HG02870 (cell line): ENCODE measurements at regions not wholly inside any gene's neighbourhood (a gene's known extent, or its start where the extent isn't known, plus 50 kb on each side); places are given as distances from the start of the nearest gene placed in this dataset.

Experiments used
- ATAC-seq: cut with Tn5 transposase; IDR thresholded peaks from one replicate; pipeline ENCODE4 v1.9.1; 2021; ENCODE audit warnings: mild to moderate bottlenecking, moderate library complexity; ENCODE audit not compliant: unreplicated experiment

DNA sequence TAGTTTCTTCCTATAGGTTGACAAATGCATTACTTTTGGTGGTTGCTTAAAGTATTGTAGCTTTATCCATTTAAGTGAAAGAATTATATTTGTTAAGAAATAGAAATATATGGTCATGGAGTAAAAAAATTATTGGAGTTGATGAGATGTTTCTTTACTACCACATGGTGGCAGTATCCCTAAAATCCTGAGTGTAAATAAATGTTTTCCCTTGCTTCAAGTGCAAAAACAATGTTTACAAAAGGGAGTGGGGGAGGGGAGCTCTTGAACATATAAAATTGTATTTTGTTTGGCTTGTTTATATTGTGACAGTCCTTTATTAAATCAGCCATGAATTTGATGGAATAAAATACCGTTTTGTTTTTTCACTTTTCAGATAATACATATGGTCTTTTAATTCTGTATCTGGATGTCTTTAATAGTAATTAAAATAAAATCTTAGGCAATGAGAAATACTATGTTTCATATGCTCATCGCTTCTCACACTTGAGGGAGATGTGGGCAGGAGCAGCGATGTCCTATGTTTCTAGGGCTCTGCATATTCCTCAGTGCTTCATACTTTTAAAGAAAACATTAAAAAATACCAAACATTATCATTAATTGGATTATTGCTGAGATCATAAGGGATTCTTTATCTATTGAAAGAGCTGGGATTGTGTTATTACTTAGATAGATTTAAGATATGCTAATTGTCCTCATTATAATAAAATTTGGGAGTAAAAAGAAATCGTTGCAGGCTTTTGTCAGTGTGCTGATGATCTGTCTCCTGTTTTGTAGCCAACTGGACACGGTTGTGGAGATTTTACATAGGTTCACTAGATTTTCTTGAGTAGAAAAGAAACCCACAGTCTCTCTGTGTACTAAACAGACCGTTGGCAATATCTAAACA, 349.7 kb downstream of the TUSC7 start:
- ATAC-seq, result no peak

DNA sequence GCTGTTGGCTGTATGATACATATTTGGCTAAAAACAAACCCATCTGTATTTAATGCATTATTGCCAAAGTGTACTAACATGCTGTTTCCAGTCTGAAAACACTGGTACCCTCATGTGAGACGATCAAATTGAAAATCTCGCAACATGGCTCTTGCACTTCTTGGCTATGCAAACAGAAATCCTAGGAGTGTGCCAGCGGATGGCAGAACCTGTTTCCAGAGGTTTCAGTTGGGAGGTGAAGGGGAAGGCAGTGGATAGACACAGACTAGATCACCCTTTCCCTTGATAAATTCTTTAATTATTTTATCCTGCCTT, 350.3 kb downstream of the TUSC7 start:
- no peak for ATAC-seq

DNA sequence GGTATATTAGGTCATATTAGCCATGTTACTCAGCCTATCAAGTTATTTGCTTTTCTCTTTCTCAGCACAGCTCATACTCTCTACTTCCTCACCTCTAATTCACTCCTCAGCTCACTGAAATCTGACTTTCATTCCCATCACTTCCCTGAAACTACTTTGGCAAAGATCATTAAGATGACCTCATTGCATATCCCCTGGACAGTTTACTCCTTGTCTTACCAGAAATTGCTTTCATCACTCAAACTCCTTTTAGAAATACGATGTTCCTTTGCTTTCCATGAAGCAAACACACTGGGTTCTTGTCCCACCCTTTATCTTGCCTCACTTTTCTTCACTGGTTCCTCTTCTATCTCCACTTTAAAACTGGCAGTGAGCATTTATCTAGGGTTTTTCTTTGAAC, 354.4 kb downstream of the TUSC7 start:
- ATAC-seq, result no peak

DNA sequence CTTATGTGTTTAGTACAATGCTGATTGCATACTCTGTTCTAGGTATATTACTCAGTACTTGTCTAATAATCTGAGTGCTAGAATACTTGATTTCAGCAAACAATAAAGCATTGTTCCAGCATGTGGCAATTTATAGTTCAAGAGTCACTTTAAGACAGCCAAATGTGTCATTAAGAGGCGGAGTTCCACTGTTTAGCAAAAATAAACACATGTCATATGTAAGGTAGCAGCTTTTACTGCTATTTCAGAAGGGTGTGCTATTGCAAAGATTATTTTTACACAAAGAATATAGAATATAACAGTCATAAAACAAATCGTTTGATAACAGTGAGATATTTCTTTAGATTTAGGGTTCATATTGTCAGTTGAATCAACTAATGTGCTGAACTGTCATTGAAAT, 358.7 kb downstream of the TUSC7 start:
- ATAC-seq, result no peak

DNA sequence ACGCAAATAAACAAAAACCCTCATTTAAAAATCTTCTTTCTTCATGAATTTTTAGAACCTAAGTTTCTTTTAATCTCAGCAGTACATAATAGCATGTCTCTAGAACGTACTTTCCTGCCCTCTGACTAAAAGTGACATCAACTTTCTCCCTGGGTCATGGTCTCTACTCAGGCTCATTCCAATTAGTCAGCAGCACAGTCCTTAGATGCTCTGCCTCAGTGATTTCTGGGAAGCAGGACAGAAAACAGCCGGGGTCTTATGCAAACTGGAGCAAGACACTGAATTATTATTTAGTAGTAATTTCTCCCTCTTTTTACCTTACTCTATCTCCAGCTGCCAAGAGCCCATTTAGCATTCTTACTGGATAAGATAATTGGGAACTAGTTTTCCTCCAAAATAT, 365.2 kb downstream of the TUSC7 start:
- ATAC-seq, result no peak

GRCh38 chr3:117079997-117080396, 370.4 kb downstream of the TUSC7 start:
- no peak for ATAC-seq

DNA sequence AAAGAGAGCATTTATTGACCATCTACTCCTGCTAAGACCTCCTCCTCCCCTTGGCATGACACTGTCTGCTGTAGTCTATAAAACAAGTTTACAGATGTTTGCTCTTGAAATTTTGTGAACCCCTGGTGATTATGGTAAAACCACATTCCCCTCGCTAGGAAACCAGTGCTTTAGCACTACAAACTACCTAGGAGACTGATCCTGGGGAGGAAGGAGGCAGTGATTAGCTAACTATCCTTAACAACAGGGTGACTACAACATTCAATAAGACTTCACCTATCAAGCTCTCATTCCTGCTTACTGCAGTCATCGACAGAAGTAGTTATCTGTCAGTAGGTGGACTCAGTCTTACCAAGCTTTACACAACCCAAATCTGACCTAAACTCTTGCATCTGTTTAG, 371.3 kb downstream of the TUSC7 start:
- ATAC-seq, result no peak

DNA sequence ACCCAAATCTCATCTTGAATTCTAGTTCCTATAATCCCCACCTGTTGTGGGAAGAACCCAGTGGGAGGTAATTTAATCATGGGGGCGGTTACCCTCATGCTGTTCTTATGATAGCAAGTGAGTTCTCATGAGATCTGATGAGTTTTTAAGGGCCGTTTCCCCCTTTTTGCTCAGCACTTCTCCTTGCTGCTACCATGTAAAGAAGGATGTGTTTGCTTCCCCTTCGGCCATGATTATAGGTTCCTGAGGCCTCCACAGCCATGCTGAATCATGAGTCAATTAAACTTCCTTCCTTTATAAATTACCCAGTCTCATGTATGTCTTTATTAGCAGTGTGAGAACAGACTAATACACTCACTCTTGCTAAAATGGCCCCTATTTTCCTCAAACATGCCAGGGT, 374.7 kb downstream of the TUSC7 start:
- no peak for ATAC-seq

DNA sequence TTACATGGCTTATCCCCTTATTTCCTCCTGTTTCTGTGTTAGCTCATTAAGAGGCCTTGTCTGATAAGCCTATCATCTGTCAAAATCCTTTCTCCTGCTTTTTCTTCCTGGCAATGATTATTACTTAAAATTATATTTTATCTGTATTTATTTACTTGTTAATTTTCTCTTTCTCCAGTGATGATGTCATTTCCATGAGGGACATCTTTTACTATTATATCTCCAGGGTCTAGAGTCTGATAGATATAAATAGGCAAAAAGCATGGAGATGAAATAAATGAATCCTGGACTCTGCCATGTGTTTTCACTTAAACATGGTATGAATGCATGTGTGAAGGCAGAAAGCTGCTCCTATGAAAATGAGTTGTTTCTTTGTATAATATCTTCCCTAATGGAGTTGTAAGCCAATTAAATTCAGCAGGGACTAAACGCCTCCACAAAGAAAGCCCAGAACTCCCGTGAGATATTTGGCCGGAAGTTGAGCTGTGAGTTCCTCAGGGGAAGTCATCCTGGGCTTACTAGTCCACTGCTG, 375.2 kb downstream of the TUSC7 start:
- no peak for ATAC-seq

GRCh38 chr3:117091676-117092075, 382.1 kb downstream of the TUSC7 start:
- ATAC-seq, result no peak

DNA sequence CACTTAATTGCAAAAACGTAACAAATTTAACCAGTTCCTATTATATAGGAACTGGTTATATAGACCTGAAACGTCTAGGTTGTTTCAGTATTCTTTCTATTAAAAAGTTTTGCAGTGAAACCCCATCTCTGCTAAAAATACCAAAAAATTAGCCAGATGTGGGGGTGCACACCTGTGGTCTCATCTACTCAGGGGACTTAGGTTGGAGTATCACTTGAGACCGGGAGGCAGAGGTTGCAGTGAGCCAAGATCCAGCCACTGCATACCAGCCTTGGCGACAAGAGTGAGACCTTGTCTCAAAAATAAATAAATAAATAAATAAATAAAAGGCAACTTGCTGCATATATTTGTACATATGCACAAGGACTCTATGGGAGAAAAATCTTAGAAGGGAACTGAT, 387.0 kb downstream of the TUSC7 start:
- no peak for ATAC-seq

- ATAC-seq, result no peak
Measured at GRCh38 chr3:117097351-117097750, 387.8 kb downstream of the TUSC7 start.

- no peak for ATAC-seq
Measured at GRCh38 chr3:117101697-117102096, 392.1 kb downstream of the TUSC7 start.

DNA sequence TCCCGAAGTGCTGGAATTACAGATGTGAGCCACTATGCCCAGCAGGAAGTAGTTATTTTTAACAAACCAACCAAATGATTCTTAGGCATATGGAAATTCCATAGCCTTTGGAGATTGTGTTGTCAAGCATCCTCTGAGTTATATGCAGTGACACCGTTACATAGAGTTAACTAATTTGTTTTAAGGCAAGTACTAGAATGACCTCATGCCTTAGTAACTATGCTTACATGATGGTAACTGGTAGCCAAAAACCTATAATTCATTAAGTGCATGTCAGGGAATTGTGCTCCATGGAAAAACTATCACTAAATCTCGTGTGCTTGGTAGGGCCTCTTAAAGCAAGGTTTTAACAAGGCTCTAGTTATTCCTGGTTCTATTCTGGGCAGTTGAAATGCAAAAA, 392.8 kb downstream of the TUSC7 start:
- ATAC-seq, result no peak

DNA sequence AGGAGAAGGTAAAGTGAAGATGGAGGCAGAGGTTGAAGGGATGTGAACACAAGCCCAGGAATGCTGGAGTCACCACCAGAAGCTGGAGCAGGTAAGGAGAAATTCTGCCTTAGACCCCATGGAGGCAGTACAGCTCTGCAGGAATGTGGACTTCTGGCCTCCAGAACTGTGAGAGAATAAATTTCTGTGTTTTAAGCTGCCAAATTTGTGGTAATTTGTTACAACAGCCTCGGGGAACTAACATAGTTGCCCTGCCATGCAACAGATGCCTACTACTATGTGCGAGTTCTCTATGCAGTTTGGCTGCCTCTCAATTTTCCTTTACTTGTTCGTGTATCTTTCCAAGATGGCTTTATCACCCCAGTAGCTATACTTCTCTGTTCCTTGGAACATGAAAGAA, 394.1 kb downstream of the TUSC7 start:
- ATAC-seq, result no peak

DNA sequence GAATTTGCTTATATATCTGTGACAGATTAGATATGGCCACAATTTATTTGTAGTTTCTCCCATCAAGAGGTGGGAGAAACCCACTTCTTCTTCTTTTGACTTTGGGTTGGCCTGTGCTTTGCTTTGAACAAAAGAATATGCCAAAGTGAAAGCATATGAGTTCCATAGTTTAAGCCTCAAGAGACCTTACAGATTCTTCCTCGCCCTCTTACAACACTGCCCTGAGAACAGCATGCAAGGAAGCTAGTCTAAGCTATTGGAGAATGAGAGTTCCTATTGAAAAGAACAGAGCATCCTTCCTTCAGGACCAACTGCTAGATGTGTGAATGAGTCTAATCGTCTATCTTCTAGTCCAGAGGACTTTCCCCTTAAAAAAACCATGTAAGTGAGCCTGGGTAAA, 394.8 kb downstream of the TUSC7 start:
- no peak for ATAC-seq

DNA sequence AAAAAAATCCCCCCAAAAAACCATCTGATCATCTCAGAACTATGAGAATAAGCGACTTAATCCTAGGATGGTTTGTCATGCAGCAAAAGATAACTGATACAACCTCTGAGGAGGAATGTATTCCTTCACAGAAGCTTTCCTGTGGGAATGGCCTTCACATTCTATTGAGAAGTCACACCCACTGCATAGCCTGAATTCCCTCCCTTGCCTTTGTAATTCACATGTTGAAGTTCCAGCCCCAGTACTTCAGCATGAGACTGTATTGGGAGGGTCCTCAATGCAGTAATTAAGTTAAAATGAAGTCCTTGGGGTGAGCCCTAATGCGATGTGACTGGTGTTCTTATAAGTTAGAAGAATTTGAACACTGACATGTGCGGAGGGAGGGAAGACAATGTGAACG, 395.2 kb downstream of the TUSC7 start:
- ATAC-seq, result no peak

GRCh38 chr3:117105686-117106085, 396.1 kb downstream of the TUSC7 start:
- ATAC-seq, result no peak

DNA sequence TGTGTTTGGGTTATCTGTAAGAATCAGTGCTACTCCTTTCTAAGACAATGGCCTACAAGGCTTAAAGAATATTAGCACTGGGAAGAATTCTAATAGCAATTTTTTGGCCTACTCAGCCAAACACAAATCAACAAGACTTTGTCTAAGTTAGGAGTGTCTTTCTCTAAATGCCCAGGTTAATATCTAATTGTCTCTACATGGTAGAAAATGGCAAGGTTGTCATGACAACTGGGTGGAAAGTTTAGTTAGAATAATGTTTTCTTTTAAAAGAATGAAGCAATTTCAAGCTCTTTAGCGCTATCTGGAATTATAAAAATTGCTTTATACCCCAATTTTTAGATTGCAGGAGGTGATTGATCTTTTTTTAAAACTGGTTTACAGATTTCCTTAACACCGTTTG, 396.8 kb downstream of the TUSC7 start:
- ATAC-seq, result no peak

- no peak for ATAC-seq
Measured at GRCh38 chr3:117107946-117108345, 398.4 kb downstream of the TUSC7 start.

- ATAC-seq, result no peak
Measured at GRCh38 chr3:117109178-117109577, 399.6 kb downstream of the TUSC7 start.

DNA sequence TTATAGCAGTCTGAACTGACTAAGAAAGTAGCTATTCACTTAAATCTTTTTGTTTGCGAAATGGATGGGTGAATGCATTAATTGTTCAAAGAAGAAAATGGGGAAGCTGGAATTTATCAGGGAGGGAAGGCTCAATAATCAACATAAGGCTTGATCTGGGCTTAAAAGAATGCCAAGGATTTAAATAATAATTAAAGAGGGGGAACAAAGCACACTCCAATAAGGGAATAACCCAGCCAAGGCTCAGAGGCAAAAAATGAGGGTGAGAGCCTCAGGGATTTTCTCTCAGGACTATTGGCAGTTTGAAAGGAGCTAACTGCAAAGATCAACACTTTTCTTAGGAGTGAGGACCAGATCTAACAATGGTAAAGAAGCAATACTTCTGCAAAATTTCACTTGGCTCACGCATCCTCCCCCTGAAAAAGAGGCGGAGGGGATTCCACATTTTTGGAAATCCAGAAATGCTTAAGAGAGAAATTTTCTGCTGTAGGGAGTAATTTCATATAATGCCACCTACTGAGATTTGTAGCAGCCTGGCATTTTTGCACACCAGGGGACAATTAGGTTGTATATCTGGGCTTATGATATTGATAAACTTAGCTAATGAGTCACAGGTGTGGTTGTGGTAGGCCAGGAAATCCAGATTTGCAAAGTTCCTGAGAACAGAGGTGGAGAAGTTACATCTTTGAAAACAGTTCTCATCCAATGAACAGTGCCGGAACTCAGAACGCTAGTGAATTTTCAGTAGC, 405.1 kb downstream of the TUSC7 start:
- no peak for ATAC-seq
